H9 (cell line): ENCODE measurements at regions not wholly inside any gene's neighbourhood (a gene's known extent, or its start where the extent isn't known, plus 50 kb on each side); places are given as distances from the start of the nearest gene placed in this dataset.

Experiments
- DNase-seq: peaks from one replicate; pipeline ENCODE4 v3.0.0-alpha.2; 2017
- H2AFZ ChIP-seq: one replicate; pipeline ENCODE4 v1.6.1; 2013; ENCODE audit warnings: mild to moderate bottlenecking, low read length, control low read depth, moderate library complexity
- H2AK5ac ChIP-seq: 2 replicates; pipeline ENCODE4 v1.6.1; 2013; ENCODE audit warnings: low read length, control low read depth, mixed read lengths; ENCODE audit not compliant: insufficient read length
- H2BK120ac ChIP-seq: one replicate; pipeline ENCODE4 v1.6.1; 2013; ENCODE audit warnings: low read depth, mild to moderate bottlenecking, low read length, control low read depth, inconsistent platforms; ENCODE audit not compliant: poor library complexity, severe bottlenecking
- H2BK12ac ChIP-seq: 2 replicates; pipeline ENCODE4 v1.6.1; 2013; ENCODE audit warnings: low read length, control low read depth, mixed read lengths, low read depth; ENCODE audit not compliant: insufficient read length
- H2BK15ac ChIP-seq: 2 replicates; pipeline ENCODE4 v1.6.1; 2013; ENCODE audit warnings: low read depth, low read length, control low read depth
- H2BK20ac ChIP-seq: one replicate; pipeline ENCODE4 v1.6.1; 2013; ENCODE audit warnings: low read depth, mild to moderate bottlenecking, low read length, control low read depth, inconsistent platforms; ENCODE audit not compliant: poor library complexity, severe bottlenecking
- H2BK5ac ChIP-seq: 2 replicates; pipeline ENCODE4 v1.6.1; 2013; ENCODE audit warnings: low read length, control low read depth, mixed read lengths; ENCODE audit not compliant: insufficient read length
- H3K14ac ChIP-seq: 2 replicates; pipeline ENCODE4 v1.6.1; 2013; ENCODE audit warnings: low read length, control low read depth; ENCODE audit not compliant: insufficient read depth
- H3K18ac ChIP-seq: 2 replicates; pipeline ENCODE4 v1.6.1; 2013; ENCODE audit warnings: low read depth, mild to moderate bottlenecking, mixed read lengths, low read length, control low read depth; ENCODE audit not compliant: insufficient read length
- H3K23ac ChIP-seq: 2 replicates; pipeline ENCODE4 v1.6.1; 2013; ENCODE audit warnings: low read length, control low read depth, mixed read lengths, low read depth; ENCODE audit not compliant: insufficient read length
- H3K23me2 ChIP-seq: 2 replicates; pipeline ENCODE4 v1.6.1; 2013; ENCODE audit warnings: low read depth, mild to moderate bottlenecking, mixed read lengths, low read length, control low read depth; ENCODE audit not compliant: insufficient read length, poor library complexity, severe bottlenecking
- H3K27ac ChIP-seq: 2 replicates; pipeline ENCODE4 v1.5.1; 2013; ENCODE audit warnings: low read length, control low read depth, mixed read lengths, low read depth; ENCODE audit not compliant: insufficient read length
- H3K27me3 ChIP-seq: 2 replicates; pipeline ENCODE4 v1.6.1; 2013; ENCODE audit warnings: low read length, control low read depth, inconsistent platforms; ENCODE audit not compliant: insufficient read depth
- H3K4ac ChIP-seq: 2 replicates; pipeline ENCODE4 v1.6.1; 2013; ENCODE audit warnings: low read depth, mild to moderate bottlenecking, control low read depth, inconsistent platforms, low read length, moderate library complexity
- H3K4me1 ChIP-seq: 2 replicates; pipeline ENCODE4 v1.6.1; 2013; ENCODE audit warnings: low read length, control low read depth, inconsistent platforms; ENCODE audit not compliant: insufficient read depth
- H3K4me2 ChIP-seq: 2 replicates; pipeline ENCODE4 v1.6.1; 2013; ENCODE audit warnings: low read length, control low read depth, mixed read lengths; ENCODE audit not compliant: insufficient read length, insufficient read depth
- H3K56ac ChIP-seq: 2 replicates; pipeline ENCODE4 v1.6.1; 2013; ENCODE audit warnings: low read depth, mild to moderate bottlenecking, mixed read lengths, low read length, control low read depth; ENCODE audit not compliant: insufficient read length
- H3K79me1 ChIP-seq: 2 replicates; pipeline ENCODE4 v1.6.1; 2013; ENCODE audit warnings: low read depth, mild to moderate bottlenecking, moderate library complexity, low read length, control low read depth, inconsistent platforms; ENCODE audit not compliant: insufficient read depth, poor library complexity, severe bottlenecking
- H3K79me2 ChIP-seq: 2 replicates; pipeline ENCODE4 v1.6.1; 2013; ENCODE audit warnings: low read length, control low read depth, inconsistent platforms; ENCODE audit not compliant: insufficient read depth
- H3K9ac ChIP-seq: 2 replicates; pipeline ENCODE4 v1.6.1; 2013; ENCODE audit warnings: low read length, control low read depth, mixed read lengths; ENCODE audit not compliant: insufficient read length; ENCODE audit errors: extremely low read depth
- H3K9me3 ChIP-seq: one replicate; pipeline ENCODE4 v1.6.1; 2013; ENCODE audit warnings: low read depth, low read length, inconsistent platforms; ENCODE audit not compliant: control insufficient read depth
- H3T11ph ChIP-seq: one replicate; pipeline ENCODE4 v1.6.1; 2013; ENCODE audit warnings: mild to moderate bottlenecking, low read length, control low read depth, inconsistent platforms
- H4K20me1 ChIP-seq: one replicate; pipeline ENCODE4 v1.6.1; 2013; ENCODE audit not compliant: control insufficient read depth, insufficient read length, insufficient read depth
- H4K5ac ChIP-seq: 2 replicates; pipeline ENCODE4 v1.6.1; 2013; ENCODE audit warnings: low read depth, mild to moderate bottlenecking, mixed read lengths, low read length, control low read depth; ENCODE audit not compliant: insufficient read length
- H4K8ac ChIP-seq: replicated peaks from 2 replicates; pipeline ENCODE4 v1.6.1; 2013; ENCODE audit warnings: low read length, control low read depth, mixed read lengths, low read depth; ENCODE audit not compliant: insufficient read length
- H4K91ac ChIP-seq: 2 replicates; pipeline ENCODE4 v1.6.1; 2013; ENCODE audit warnings: low read depth, mild to moderate bottlenecking, moderate library complexity, mixed read lengths, low read length, control low read depth; ENCODE audit not compliant: insufficient read length
- H3K27ac Mint-ChIP-seq, 3 experiments: 2 replicates in 2 of 3; 3 replicates in 1 of 3; pipeline ENCODE4 v1.8.0; 2020 to 2021; ENCODE audit warnings: mixed read lengths in 3 of 3, mild to moderate bottlenecking in 1 of 3, moderate library complexity in 1 of 3
- H3K27me3 Mint-ChIP-seq: 2 replicates; pipeline ENCODE4 v1.8.0; 2021; ENCODE audit warnings: low read depth, mild to moderate bottlenecking, moderate library complexity, mixed read lengths
- H3K36me3 Mint-ChIP-seq, 3 experiments: 2 replicates in 2 of 3; 3 replicates in 1 of 3; pipeline ENCODE4 v1.8.0; 2020 to 2021; ENCODE audit warnings: low read depth in 3 of 3, mixed read lengths in 3 of 3; ENCODE audit not compliant: insufficient read depth in 1 of 3
- H3K4me1 Mint-ChIP-seq, 2 experiments: 2 replicates each; pipeline ENCODE4 v1.8.0; 2020; ENCODE audit warnings: mixed read lengths in 2 of 2
- H3K4me3 Mint-ChIP-seq, 2 experiments: 2 replicates in 1 of 2; 3 replicates in 1 of 2; pipeline ENCODE4 v1.8.0; 2020 to 2021; ENCODE audit warnings: mild to moderate bottlenecking in 2 of 2, mixed read lengths in 2 of 2, moderate library complexity in 1 of 2
- H3K9me3 Mint-ChIP-seq, 2 experiments: 2 replicates in 1 of 2; 3 replicates in 1 of 2; pipeline ENCODE4 v1.8.0; 2020; ENCODE audit warnings: mild to moderate bottlenecking in 2 of 2, mixed read lengths in 2 of 2, moderate library complexity in 1 of 2
- CTCF ChIP-seq: fragments of 200-600 bp; sonication (generic); conservative IDR thresholded peaks from 3 replicates; pipeline ENCODE4 v1.8.0; 2021; ENCODE audit warnings: antibody characterized with exemption, mild to moderate bottlenecking
- WGBS: extraction: QIAGEN DNeasy Blood & Tissue Kit; methylation state at CpG from one replicate; pipeline ENCODE4 v1.1.7; 2013; ENCODE audit warnings: missing lambda C conversion rate, low lambda C conversion rate, mixed read lengths; ENCODE audit not compliant: insufficient read length; ENCODE audit errors: extremely low coverage; 5-methylcytosine and 5-hydroxymethylcytosine counted together

- H3K27ac Mint-ChIP-seq, result no peak overlapping the region; a peak in 1 of 7 replicates
- Histone ChIP-seq H3K23ac (no peak overlapping the region), H2AFZ (no peak overlapping the region), H3K18ac (no peak overlapping the region), H3K79me1 (no peaks in the 10 kb centered on the region), H2BK12ac (no peak overlapping the region), H3K56ac (no peak overlapping the region), H4K8ac (no peak overlapping the region), H2AK5ac (no peak overlapping the region), H2BK5ac (no peak overlapping the region), H3K23me2 (no peaks in the 10 kb centered on the region), H2BK120ac (no peak overlapping the region), H3K4me1 (no peaks in the 10 kb centered on the region), H2BK20ac (no peak overlapping the region), H4K20me1 (no peaks in the 10 kb centered on the region), H3K79me2 (no peaks in the 10 kb centered on the region), H3K4me2 (no peak overlapping the region), H3K4ac (no peak overlapping the region), H3K9me3 (no peaks in the 10 kb centered on the region), H3K14ac (no peak overlapping the region), H2BK15ac (no peak overlapping the region), H3K9ac (no peak overlapping the region), H4K91ac (no peak overlapping the region), H3K27ac (no peak overlapping the region), H3T11ph (no peak overlapping the region), H4K5ac (no peak overlapping the region), H3K27me3 (no peaks in the 10 kb centered on the region)
- H3K36me3 Mint-ChIP-seq, result no peaks in the 10 kb centered on the region
- DNase-seq, result no peak
- peaks cover 6% of the 10 kb centered on the region; the same call in 1 of the 2 replicates for H3K27me3 Mint-ChIP-seq
- no CpG with 5 or more reads among the region's 5 CpGs for WGBS
- no peaks in the 10 kb centered on the region; a peak in 1 of 5 replicates for H3K9me3 Mint-ChIP-seq
- peaks cover 20 to 21% of the 10 kb centered on the region in 2 experiments for H3K4me1 Mint-ChIP-seq
- no peak overlapping the region for H3K4me3 Mint-ChIP-seq
- TF ChIP-seq CTCF, result no peak
Measured at GRCh38 chr14:98170575-98170974, 1101.4 kb downstream of the BCL11B start.
